CD4-positive, alpha-beta T cell (primary cell): ENCODE measurements at regions not wholly inside any gene's neighbourhood (a gene's known extent, or its start where the extent isn't known, plus 50 kb on each side); places are given as distances from the start of the nearest gene placed in this dataset.

Experiments
- ATAC-seq: fragments of 200-7000 bp; cut with Tn5 transposase; one replicate; pipeline ENCODE4 v1.10.0; 2022; ENCODE audit warnings: mild to moderate bottlenecking; ENCODE audit not compliant: poor library complexity
- CTCF ChIA-PET: fragments of 350-600 bp; sonication (Branson Sonifier 250); formaldehyde crosslinking; loops from one replicate; lab custom pipeline; 2021; ENCODE audit warnings: antibody characterized with exemption, inconsistent platforms; lab: Charles Lee
- POLR2A ChIA-PET: fragments of 350-600 bp; sonication (Branson Sonifier 250); formaldehyde crosslinking; loops from one replicate; lab custom pipeline; 2021; ENCODE audit warnings: antibody characterized with exemption, inconsistent platforms; lab: Charles Lee
- DNase-seq, 14 experiments: peaks; one replicate each; pipeline ENCODE4 v3.0.0-alpha.2; 2013 to 2020; ENCODE audit warnings: mixed read lengths in 2 of 14
- H3K27ac ChIP-seq, 2 donors: one replicate each; pipeline versions ENCODE4 v1.5.1 to v1.7.0; 2013; ENCODE audit warnings: low read length in 2 of 2, low read depth in 1 of 2, mild to moderate bottlenecking in 1 of 2
- H3K27me3 ChIP-seq, 2 experiments: 1 replicate in 1 of 2; 2 replicates in 1 of 2; pipeline versions ENCODE4 v1.6.1 to v1.7.0; 2013; ENCODE audit warnings: low read length in 2 of 2, control low read depth in 1 of 2, mild to moderate bottlenecking in 1 of 2, moderate library complexity in 1 of 2; ENCODE audit not compliant: insufficient read depth in 2 of 2, control insufficient read depth in 1 of 2
- H3K36me3 ChIP-seq: one replicate; pipeline ENCODE4 v1.6.1; 2013; ENCODE audit warnings: low read length, control low read depth; ENCODE audit not compliant: insufficient read depth
- H3K4me1 ChIP-seq: one replicate; pipeline ENCODE4 v1.6.1; 2013; ENCODE audit warnings: low read length, control low read depth; ENCODE audit not compliant: insufficient read depth
- H3K4me3 ChIP-seq: one replicate; pipeline ENCODE4 v1.5.1; 2013; ENCODE audit warnings: mild to moderate bottlenecking, low read length, moderate library complexity
- H3K9me3 ChIP-seq, 2 experiments: 1 replicate in 1 of 2; 2 replicates in 1 of 2; pipeline versions ENCODE4 v1.6.1 to v1.7.0; 2013; ENCODE audit warnings: low read length in 2 of 2, mild to moderate bottlenecking in 2 of 2, control low read depth in 1 of 2, moderate library complexity in 1 of 2; ENCODE audit not compliant: control insufficient read depth in 1 of 2, insufficient read depth in 1 of 2
- H3K27ac Mint-ChIP-seq: one replicate; pipeline ENCODE4 v1.8.0; 2020; ENCODE audit warnings: mixed read lengths
- H3K27me3 Mint-ChIP-seq: one replicate; pipeline ENCODE4 v1.8.0; 2021; ENCODE audit warnings: mixed read lengths
- H3K36me3 Mint-ChIP-seq: one replicate; pipeline ENCODE4 v1.8.0; 2021; ENCODE audit warnings: low read depth, mixed read lengths
- H3K4me1 Mint-ChIP-seq: one replicate; pipeline ENCODE4 v1.8.0; 2021; ENCODE audit warnings: low read depth, mixed read lengths
- H3K4me3 Mint-ChIP-seq: one replicate; pipeline ENCODE4 v1.8.0; 2020; ENCODE audit warnings: mild to moderate bottlenecking, mixed read lengths
- H3K9me3 Mint-ChIP-seq: one replicate; pipeline ENCODE4 v1.8.0; 2020; ENCODE audit warnings: mixed read lengths
- CTCF ChIP-seq: fragments of 200-600 bp; IDR thresholded peaks from one replicate; pipeline ENCODE4 v1.8.0; 2022; ENCODE audit warnings: antibody characterized with exemption, mild to moderate bottlenecking
- intact Hi-C, 2 experiments: fragments of 100-400 bp; cut with DNase I in 1 of 2; cut with micrococcal nuclease in 1 of 2; formaldehyde crosslinking; loops; one replicate each; pipeline versions ENCODE4 v1.15.1 to v1.9.0; 2023 to 2025; cut with DNase I, micrococcal nuclease

DNA sequence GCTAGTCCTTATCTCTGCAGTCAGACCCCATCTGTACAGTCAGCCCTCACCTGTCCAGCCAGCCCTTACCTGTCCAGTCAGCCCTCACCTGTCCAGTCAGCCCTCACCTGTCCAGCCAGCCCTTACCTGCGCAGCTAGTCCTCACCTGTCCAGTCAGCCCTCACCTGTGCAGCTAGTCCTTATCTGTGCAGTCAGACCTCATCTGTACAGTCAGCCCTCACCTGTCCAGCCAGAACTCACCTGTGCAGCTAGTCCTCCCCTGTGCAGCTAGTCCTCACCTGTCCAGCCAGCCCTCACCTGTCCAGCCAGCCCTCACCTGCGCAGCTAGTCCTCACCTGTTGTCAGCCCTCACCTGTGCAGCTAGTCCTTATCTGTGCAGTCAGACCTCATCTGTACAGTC lies 506.8 kb downstream of the NPHP4 start:
- H3K27me3 ChIP-seq: peaks cover 0 to 3% of the 10 kb centered on the region in 2 experiments
- Mint-ChIP-seq H3K27ac (no peak overlapping the region), H3K36me3 (no peaks in the 10 kb centered on the region), H3K4me3 (no peak overlapping the region), H3K27me3 (peaks cover 9% of the 10 kb centered on the region), H3K4me1 (peaks cover 6% of the 10 kb centered on the region), H3K9me3 (no peaks in the 10 kb centered on the region)
- intact Hi-C loops: no loop called here
- H3K27ac ChIP-seq: no peak overlapping the region
- peaks cover 4% of the 10 kb centered on the region for H3K4me1 ChIP-seq
- ATAC-seq: no peak
- no peak for DNase-seq
- H3K9me3 ChIP-seq: peaks cover 0 to 11% of the 10 kb centered on the region in 2 experiments
- no peak overlapping the region for H3K4me3 ChIP-seq
- no peak for TF ChIP-seq CTCF
- ChIA-PET POLR2A (no interaction called here), CTCF (no interaction called here)
- no peaks in the 10 kb centered on the region for H3K36me3 ChIP-seq

DNA sequence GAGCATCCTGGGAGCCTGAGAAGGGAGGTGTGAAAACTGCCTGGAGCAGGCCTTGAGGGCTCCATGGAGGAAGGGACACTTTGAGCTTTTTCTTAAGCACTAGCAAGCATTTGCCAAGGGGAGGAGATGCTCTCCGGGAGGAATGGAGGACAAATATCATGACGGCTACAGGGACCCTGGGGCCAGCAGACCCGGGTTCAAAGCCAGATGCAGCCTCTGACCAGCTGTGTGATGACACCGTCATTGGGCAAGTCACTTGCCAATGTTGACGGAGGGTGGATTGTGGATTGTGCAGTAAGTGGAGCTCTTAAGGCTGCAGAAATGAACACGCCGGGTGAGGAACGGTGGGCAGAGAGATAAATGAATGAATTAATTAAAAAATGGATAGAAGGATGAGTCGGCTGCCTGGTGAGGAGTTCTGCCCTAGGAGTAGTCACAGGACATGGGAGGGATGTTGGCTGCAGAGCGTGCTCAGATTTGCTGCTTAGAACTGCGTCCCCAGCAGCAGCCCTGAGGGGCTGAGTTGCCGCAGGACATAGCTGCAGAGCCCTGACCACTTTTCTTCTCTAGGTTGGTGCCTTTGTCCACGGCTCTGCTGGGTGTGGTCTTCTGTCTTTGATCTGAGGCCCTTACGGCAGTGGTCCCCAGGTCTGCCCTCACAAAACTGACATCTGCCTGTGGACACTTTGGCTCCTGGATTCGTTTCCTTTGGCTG lies 507.6 kb downstream of the NPHP4 start:
- no peak overlapping the region for H3K4me3 Mint-ChIP-seq
- ATAC-seq: no peak
- H3K27ac Mint-ChIP-seq: no peak overlapping the region
- H3K27me3 Mint-ChIP-seq: peaks cover 6% of the 10 kb centered on the region
- POLR2A ChIA-PET: no interaction called here
- no peak overlapping the region for H3K4me3 ChIP-seq
- H3K9me3 Mint-ChIP-seq: no peaks in the 10 kb centered on the region
- H3K9me3 ChIP-seq: peaks cover 0 to 13% of the 10 kb centered on the region in 2 experiments
- TF ChIP-seq CTCF: no peak
- no peaks in the 10 kb centered on the region for H3K36me3 ChIP-seq
- no peaks in the 10 kb centered on the region for H3K36me3 Mint-ChIP-seq
- CTCF ChIA-PET: no interaction called here
- no peak overlapping the region for H3K27ac ChIP-seq
- intact Hi-C loops: no loop called here
- peaks cover 4% of the 10 kb centered on the region for H3K4me1 ChIP-seq
- H3K27me3 ChIP-seq: peaks cover 0 to 3% of the 10 kb centered on the region in 2 experiments
- peaks cover 6% of the 10 kb centered on the region for H3K4me1 Mint-ChIP-seq
- DNase-seq: no peak

DNA sequence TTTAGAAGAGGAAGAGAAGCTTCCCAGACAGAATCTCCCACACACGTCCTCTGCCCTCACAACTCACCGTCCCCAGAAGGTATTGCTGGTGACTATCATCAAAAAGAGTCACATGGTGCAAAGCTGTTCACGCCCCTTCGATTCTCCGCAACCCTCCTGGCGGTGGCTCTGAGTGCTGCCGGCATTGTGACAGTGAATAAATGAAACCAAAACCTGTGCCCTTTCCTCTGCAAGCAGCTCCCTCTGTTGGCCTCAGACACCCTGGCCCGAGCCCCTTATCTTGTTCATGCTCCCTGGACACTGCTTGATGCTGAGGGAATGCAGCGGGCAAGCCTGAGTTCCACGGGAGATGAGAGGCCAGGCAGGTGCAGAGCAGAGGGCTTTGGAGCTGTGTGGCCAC lies 510.3 kb downstream of the NPHP4 start:
- peaks cover 0 to 7% of the 10 kb centered on the region in 2 experiments for H3K9me3 ChIP-seq
- no peaks in the 10 kb centered on the region for H3K9me3 Mint-ChIP-seq
- no peaks in the 10 kb centered on the region for H3K36me3 ChIP-seq
- ChIA-PET CTCF (interaction anchor here (1.0 kb wide), 1 partner anchor 33 kb away, joined by 3 read pairs; no protein-coding TSS in a partner anchor), POLR2A (interaction anchor here (0.9 kb wide), 1 partner anchor 93 kb away, joined by 3 read pairs; no protein-coding TSS in a partner anchor)
- intact Hi-C loops: no loop called here
- DNase-seq (peak; percentile 10 to 71 (median 26)), ATAC-seq (peak; percentile 44)
- TF ChIP-seq CTCF: peak; percentile 22
- no peaks in the 10 kb centered on the region for H3K36me3 Mint-ChIP-seq
- H3K4me3 Mint-ChIP-seq: no peak overlapping the region
- peaks cover 6% of the 10 kb centered on the region for H3K27me3 Mint-ChIP-seq
- H3K4me1 Mint-ChIP-seq: peaks cover 6% of the 10 kb centered on the region
- H3K4me3 ChIP-seq: no peak overlapping the region
- H3K27me3 ChIP-seq: no peaks in the 10 kb centered on the region
- peaks cover 4% of the 10 kb centered on the region for H3K4me1 ChIP-seq
- H3K27ac ChIP-seq: no peak overlapping the region
- H3K27ac Mint-ChIP-seq: no peak overlapping the region
